ENCODE measurements at regions not wholly inside any gene's neighbourhood (a gene's known extent, or its start where the extent isn't known, plus 50 kb on each side); places are given as distances from the start of the nearest gene placed in this dataset.

GRCh38 chr13:104385404-104385803 lies 1319.2 kb upstream of the SLC10A2 start:
- WGBS, 2 donors: 61 to 63% methylated on average over 2 of the region's 2 CpGs
- no peaks in the 10 kb centered on the region for H3K36me3 ChIP-seq (ENCODE audit: control insufficient read depth in 1 of 2, insufficient read depth in 2 of 2, low read length in 1 of 2)

DNA sequence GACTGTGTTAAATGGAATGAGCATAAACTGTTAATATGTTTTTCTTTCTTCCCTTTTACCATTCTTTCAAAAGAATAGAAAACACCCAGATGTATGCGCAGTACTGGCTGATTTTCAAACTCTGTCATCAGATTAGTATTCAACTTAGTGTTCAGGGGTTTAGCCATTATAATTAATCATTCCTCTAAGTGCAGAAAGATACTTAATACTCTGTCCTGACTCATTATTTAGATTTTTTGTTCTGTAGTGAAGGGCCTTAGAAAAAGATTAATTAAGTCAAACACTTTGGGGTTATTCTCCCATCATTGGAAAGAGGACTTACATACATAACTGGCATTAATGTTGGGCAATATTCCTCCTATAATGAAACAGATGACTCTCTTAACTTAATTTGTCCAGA lies 1316.7 kb upstream of the SLC10A2 start:
- no peaks in the 10 kb centered on the region for H3K36me3 ChIP-seq (ENCODE audit: control insufficient read depth in 1 of 2, insufficient read depth in 2 of 2, low read length in 1 of 2)
- no peaks in the 10 kb centered on the region for H3K27me3 ChIP-seq (ENCODE audit: control insufficient read depth in 1 of 2, insufficient read depth in 2 of 2, low read length in 1 of 2)
- no peak overlapping the region for H3K27ac ChIP-seq (ENCODE audit: low read depth in 1 of 2, low read length in 2 of 2)
- intact Hi-C loops (cut with DNase I): no loop called here
- H3K4me3 ChIP-seq (ENCODE audit: low read length in 2 of 2): no peak overlapping the region
- DNase-seq (no peak), ATAC-seq (ENCODE audit: low FRiP score) (no peak)
- no peaks in the 10 kb centered on the region for H3K9me3 ChIP-seq (ENCODE audit: control insufficient read depth, low read length)
- WGBS, 2 donors: 44 to 65% methylated on average over 1 of the region's 1 CpG
- H3K4me1 ChIP-seq (ENCODE audit: control insufficient read depth in 1 of 2, insufficient read depth in 2 of 2, low read length in 2 of 2): no peaks in the 10 kb centered on the region

More at GRCh38 chr13:104385404-104385803, 1319.2 kb upstream of the SLC10A2 start:
- no peaks in the 10 kb centered on the region for H3K27me3 ChIP-seq (ENCODE audit: control insufficient read depth in 1 of 2, insufficient read depth in 2 of 2, low read length in 1 of 2)
- DNase-seq: no peak
- no peaks in the 10 kb centered on the region for H3K9me3 ChIP-seq (ENCODE audit: control insufficient read depth, low read length)
- H3K4me3 ChIP-seq (ENCODE audit: low read length in 2 of 2): no peak overlapping the region
- no peaks in the 10 kb centered on the region for H3K4me1 ChIP-seq (ENCODE audit: control insufficient read depth in 1 of 2, insufficient read depth in 2 of 2, low read length in 2 of 2)
- ATAC-seq (ENCODE audit: low FRiP score): no peak
- no peak overlapping the region for H3K27ac ChIP-seq (ENCODE audit: low read depth in 1 of 2, low read length in 2 of 2)
- intact Hi-C loops (cut with DNase I): no loop called here

GRCh38 chr13:104376588-104376987 lies 1310.4 kb upstream of the SLC10A2 start:
- intact Hi-C loops (cut with DNase I): no loop called here
- H3K27ac ChIP-seq (ENCODE audit: low read depth in 1 of 2, low read length in 2 of 2): no peak overlapping the region
- H3K4me1 ChIP-seq (ENCODE audit: control insufficient read depth in 1 of 2, insufficient read depth in 2 of 2, low read length in 2 of 2): no peaks in the 10 kb centered on the region
- 93 to 97% methylated on average over 1 of the region's 1 CpG for WGBS, 2 donors
- ATAC-seq (ENCODE audit: low FRiP score): no peak
- H3K27me3 ChIP-seq (ENCODE audit: control insufficient read depth in 1 of 2, insufficient read depth in 2 of 2, low read length in 1 of 2): no peaks in the 10 kb centered on the region
- H3K9me3 ChIP-seq (ENCODE audit: control insufficient read depth, low read length): no peaks in the 10 kb centered on the region
- H3K4me3 ChIP-seq (ENCODE audit: low read length in 2 of 2): no peak overlapping the region
- H3K36me3 ChIP-seq (ENCODE audit: control insufficient read depth in 1 of 2, insufficient read depth in 2 of 2, low read length in 1 of 2): no peaks in the 10 kb centered on the region
- DNase-seq: no peak

DNA sequence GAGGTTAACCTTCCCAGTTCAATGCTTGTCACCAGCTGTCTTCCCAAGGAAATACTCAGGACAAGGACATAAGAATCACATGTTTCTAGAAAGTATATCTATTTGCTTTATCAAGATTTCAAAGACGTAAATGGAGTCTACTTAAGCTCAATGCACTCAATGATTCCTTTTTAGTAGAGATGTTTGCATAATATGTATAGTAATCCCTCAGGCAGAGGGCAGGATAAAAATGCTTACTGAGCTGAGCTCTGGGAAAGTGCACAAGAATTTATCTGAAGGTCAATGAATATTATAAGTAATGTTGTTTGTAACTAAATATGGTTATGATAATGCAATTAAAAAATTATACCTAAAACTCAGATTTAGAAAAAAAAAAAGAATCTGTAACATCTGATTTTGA lies 1309.4 kb upstream of the SLC10A2 start:
- Histone ChIP-seq H3K27me3 (ENCODE audit: control insufficient read depth in 1 of 2, insufficient read depth in 2 of 2, low read length in 1 of 2) (no peaks in the 10 kb centered on the region), H3K4me1 (ENCODE audit: control insufficient read depth in 1 of 2, insufficient read depth in 2 of 2, low read length in 2 of 2) (no peaks in the 10 kb centered on the region), H3K27ac (ENCODE audit: low read depth in 1 of 2, low read length in 2 of 2) (no peak overlapping the region), H3K36me3 (ENCODE audit: control insufficient read depth in 1 of 2, insufficient read depth in 2 of 2, low read length in 1 of 2) (no peaks in the 10 kb centered on the region), H3K4me3 (ENCODE audit: low read length in 2 of 2) (no peak overlapping the region), H3K9me3 (ENCODE audit: control insufficient read depth, low read length) (no peaks in the 10 kb centered on the region)
- no peak for ATAC-seq (ENCODE audit: low FRiP score)
- intact Hi-C loops (cut with DNase I): no loop called here
- DNase-seq: no peak
- 86 to 87% methylated on average over 1 of the region's 1 CpG for WGBS, 2 donors

GRCh38 chr13:104372095-104372655 lies 1306.0 kb upstream of the SLC10A2 start:
- ATAC-seq (ENCODE audit: low FRiP score): no peak
- 64 to 67% methylated on average over 6 of the region's 6 CpGs for WGBS, 2 donors
- intact Hi-C loops (cut with DNase I): no loop called here

DNA sequence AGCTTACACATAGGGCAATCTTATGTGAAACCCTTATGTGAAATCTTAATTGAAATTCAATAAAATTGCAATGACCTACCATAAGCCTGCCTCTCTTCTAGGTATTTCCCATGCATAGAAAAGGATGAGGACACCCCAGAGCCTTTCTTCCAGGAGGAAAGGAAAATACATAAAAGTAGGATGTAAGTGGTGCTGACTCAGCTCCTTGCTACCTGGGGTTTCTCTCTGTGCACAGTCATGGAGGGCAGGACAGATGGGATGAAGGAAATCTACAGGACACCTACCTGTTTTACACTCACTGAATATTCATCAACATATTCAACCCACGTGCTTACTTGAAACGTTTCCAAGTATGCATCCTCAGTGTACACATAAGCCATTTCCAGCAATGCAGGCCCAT lies 1299.2 kb upstream of the SLC10A2 start:
- no peaks in the 10 kb centered on the region for H3K36me3 ChIP-seq (ENCODE audit: control insufficient read depth in 1 of 2, insufficient read depth in 2 of 2, low read length in 1 of 2)
- WGBS, 2 donors: 78 to 82% methylated on average over 2 of the region's 2 CpGs
- DNase-seq (no peak), ATAC-seq (ENCODE audit: low FRiP score) (no peak)
- no peak overlapping the region for H3K27ac ChIP-seq (ENCODE audit: low read depth in 1 of 2, low read length in 2 of 2)
- no peaks in the 10 kb centered on the region for H3K27me3 ChIP-seq (ENCODE audit: control insufficient read depth in 1 of 2, insufficient read depth in 2 of 2, low read length in 1 of 2)
- peaks cover 1% of the 10 kb centered on the region for H3K9me3 ChIP-seq (ENCODE audit: control insufficient read depth, low read length)
- H3K4me1 ChIP-seq (ENCODE audit: control insufficient read depth in 1 of 2, insufficient read depth in 2 of 2, low read length in 2 of 2): no peaks in the 10 kb centered on the region
- intact Hi-C loops (cut with DNase I): no loop called here
- no peak overlapping the region for H3K4me3 ChIP-seq (ENCODE audit: low read length in 2 of 2)

More at GRCh38 chr13:104372095-104372655, 1306.0 kb upstream of the SLC10A2 start:
- no peak for DNase-seq
- H3K27ac ChIP-seq (ENCODE audit: low read depth in 1 of 2, low read length in 2 of 2): no peak overlapping the region
- no peak overlapping the region for H3K4me3 ChIP-seq (ENCODE audit: low read length in 2 of 2)
- no peaks in the 10 kb centered on the region for H3K9me3 ChIP-seq (ENCODE audit: control insufficient read depth, low read length)
- no peaks in the 10 kb centered on the region for H3K4me1 ChIP-seq (ENCODE audit: control insufficient read depth in 1 of 2, insufficient read depth in 2 of 2, low read length in 2 of 2)
- no peaks in the 10 kb centered on the region for H3K36me3 ChIP-seq (ENCODE audit: control insufficient read depth in 1 of 2, insufficient read depth in 2 of 2, low read length in 1 of 2)
- H3K27me3 ChIP-seq (ENCODE audit: control insufficient read depth in 1 of 2, insufficient read depth in 2 of 2, low read length in 1 of 2): no peaks in the 10 kb centered on the region

GRCh38 chr13:104357672-104358354 lies 1291.6 kb upstream of the SLC10A2 start:
- DNase-seq (no peak), ATAC-seq (ENCODE audit: low FRiP score) (no peak)
- WGBS, 2 donors: 77 to 78% methylated on average over 9 of the region's 9 CpGs
- intact Hi-C loops (cut with DNase I): no loop called here
- Histone ChIP-seq H3K4me1 (ENCODE audit: control insufficient read depth in 1 of 2, insufficient read depth in 2 of 2, low read length in 2 of 2) (no peaks in the 10 kb centered on the region), H3K27me3 (ENCODE audit: control insufficient read depth in 1 of 2, insufficient read depth in 2 of 2, low read length in 1 of 2) (no peaks in the 10 kb centered on the region), H3K27ac (ENCODE audit: low read depth in 1 of 2, low read length in 2 of 2) (no peak overlapping the region), H3K9me3 (ENCODE audit: control insufficient read depth, low read length) (peaks cover 1% of the 10 kb centered on the region), H3K36me3 (ENCODE audit: control insufficient read depth in 1 of 2, insufficient read depth in 2 of 2, low read length in 1 of 2) (no peaks in the 10 kb centered on the region), H3K4me3 (ENCODE audit: low read length in 2 of 2) (no peak overlapping the region)

DNA sequence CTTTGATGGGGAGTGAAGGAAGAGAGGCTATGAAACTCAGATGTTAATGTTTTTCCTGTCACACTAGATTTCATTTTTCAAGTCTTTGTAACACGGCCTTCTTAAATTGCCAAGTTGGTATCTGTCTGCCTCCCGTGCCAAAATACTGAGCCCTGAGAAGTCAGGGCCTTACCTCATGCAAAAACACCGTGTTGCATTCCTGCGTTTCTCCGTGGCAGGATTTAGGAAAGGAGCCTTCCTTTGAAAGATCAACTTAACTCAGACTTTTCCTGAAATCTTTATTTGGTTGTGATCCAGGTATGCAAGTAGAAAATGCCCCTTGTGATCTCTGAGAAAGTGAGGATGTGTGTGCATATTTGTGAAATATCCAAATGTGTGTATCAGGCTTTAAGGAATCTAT lies 1291.0 kb upstream of the SLC10A2 start:
- Histone ChIP-seq H3K36me3 (ENCODE audit: control insufficient read depth in 1 of 2, insufficient read depth in 2 of 2, low read length in 1 of 2) (no peaks in the 10 kb centered on the region), H3K4me3 (ENCODE audit: low read length in 2 of 2) (no peak overlapping the region), H3K9me3 (ENCODE audit: control insufficient read depth, low read length) (no peaks in the 10 kb centered on the region), H3K27ac (ENCODE audit: low read depth in 1 of 2, low read length in 2 of 2) (no peak overlapping the region), H3K27me3 (ENCODE audit: control insufficient read depth in 1 of 2, insufficient read depth in 2 of 2, low read length in 1 of 2) (no peaks in the 10 kb centered on the region), H3K4me1 (ENCODE audit: control insufficient read depth in 1 of 2, insufficient read depth in 2 of 2, low read length in 2 of 2) (no peaks in the 10 kb centered on the region)
- no peak for ATAC-seq (ENCODE audit: low FRiP score)
- WGBS, 2 donors: 4 to 7% methylated on average over 5 of the region's 5 CpGs
- intact Hi-C loops (cut with DNase I): no loop called here
- DNase-seq: no peak

DNA sequence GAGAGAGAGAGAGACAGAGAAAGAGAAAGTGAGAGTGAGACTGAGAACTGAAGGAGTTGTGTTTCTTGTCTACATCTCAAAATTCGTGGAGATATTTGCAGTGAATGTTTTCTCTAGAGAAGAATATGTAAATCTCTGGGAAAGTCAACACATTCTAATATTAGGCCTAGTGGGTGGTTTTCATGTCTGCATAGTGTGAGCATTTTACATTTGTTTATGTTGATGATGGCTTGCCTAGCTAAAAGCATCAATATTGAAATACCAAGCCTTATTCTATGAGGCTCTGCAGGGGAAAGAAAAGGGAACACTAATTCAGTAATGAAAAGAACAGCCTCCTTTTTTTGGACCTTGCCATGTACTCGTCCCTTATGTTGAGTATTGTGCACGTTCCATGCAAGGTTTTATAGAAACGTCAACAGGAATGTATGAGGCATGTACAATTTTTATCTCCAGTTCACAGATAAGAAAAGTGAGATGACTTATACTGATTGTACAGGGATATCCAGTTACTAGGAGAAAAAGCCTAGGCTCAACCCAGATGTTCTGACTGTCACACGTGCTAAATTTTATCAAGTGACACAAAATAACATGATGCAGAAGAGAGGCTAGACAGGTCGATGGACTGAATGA lies 1288.9 kb upstream of the SLC10A2 start:
- Histone ChIP-seq H3K27me3 (ENCODE audit: control insufficient read depth in 1 of 2, insufficient read depth in 2 of 2, low read length in 1 of 2) (no peaks in the 10 kb centered on the region), H3K27ac (ENCODE audit: low read depth in 1 of 2, low read length in 2 of 2) (no peak overlapping the region), H3K4me1 (ENCODE audit: control insufficient read depth in 1 of 2, insufficient read depth in 2 of 2, low read length in 2 of 2) (no peaks in the 10 kb centered on the region), H3K36me3 (ENCODE audit: control insufficient read depth in 1 of 2, insufficient read depth in 2 of 2, low read length in 1 of 2) (no peaks in the 10 kb centered on the region), H3K4me3 (ENCODE audit: low read length in 2 of 2) (no peak overlapping the region), H3K9me3 (ENCODE audit: control insufficient read depth, low read length) (no peaks in the 10 kb centered on the region)
- no peak for ATAC-seq (ENCODE audit: low FRiP score)
- DNase-seq: no peak
- 47 to 51% methylated on average over 6 of the region's 6 CpGs for WGBS, 2 donors
- intact Hi-C loops (cut with DNase I): no loop called here

Measured in aorta (tissue), 5 donors.